ENCODE measurements at regions not wholly inside any gene's neighbourhood (a gene's known extent, or its start where the extent isn't known, plus 50 kb on each side); places are given as distances from the start of the nearest gene placed in this dataset.

DNA sequence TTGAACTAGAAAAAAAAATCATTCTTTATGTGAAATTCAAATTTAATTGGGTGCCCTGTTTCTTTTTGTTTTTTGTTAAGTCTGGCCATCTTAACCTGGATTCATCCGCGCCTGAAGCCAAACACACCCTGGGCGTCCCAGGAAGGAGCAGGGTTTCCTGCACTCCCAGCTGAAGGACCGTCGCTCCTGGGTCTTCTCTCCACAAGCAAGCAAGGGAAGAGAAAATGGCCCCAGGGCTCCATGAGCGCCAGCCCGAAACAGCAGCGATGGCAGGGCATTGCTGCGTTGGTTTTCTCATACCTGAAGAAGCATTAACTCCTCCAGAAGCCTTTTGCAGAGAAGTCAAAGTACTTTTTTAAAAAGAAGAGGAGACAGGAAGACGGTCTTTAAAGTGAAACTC is 105.4 kb upstream of the AFDN start:
- ATAC-seq: no peak
- H3K4me3 ChIP-seq (replicated peaks in 1 of 3; ENCODE audit: insufficient read depth in 1 of 3, low read depth in 2 of 3, low read length in 3 of 3): no peak overlapping the region
- no TSS peak for BruUV-seq (replicated peaks)
- ChIA-PET POLR2A (no interaction called here), CTCF (ENCODE audit: low intra/inter-chr PET ratio, low total read pairs) (no interaction called here)
- no peaks in the 10 kb centered on the region for H3K79me2 ChIP-seq (ENCODE audit: insufficient read depth, low read length)
- H3K4me2 ChIP-seq (ENCODE audit: low read depth, low read length): no peak overlapping the region
- no peak overlapping the region for H2AFZ ChIP-seq (ENCODE audit: low read length)
- no peaks in the 10 kb centered on the region for H3K9me3 ChIP-seq (ENCODE audit: low read length)
- no peaks in the 10 kb centered on the region for H3K36me3 ChIP-seq (replicated peaks in 1 of 2; ENCODE audit: control insufficient read depth in 1 of 2, insufficient read depth in 2 of 2, low read length in 2 of 2)
- no peak for FAIRE-seq
- H4K20me1 ChIP-seq (ENCODE audit: insufficient read depth, low read length): no peaks in the 10 kb centered on the region
- H3K27me3 ChIP-seq (ENCODE audit: control insufficient read depth in 1 of 2, insufficient read depth in 2 of 2, low read length in 2 of 2): no peaks in the 10 kb centered on the region
- in situ Hi-C loops (cut with HindIII; ENCODE audit: extremely low pct_ligation_motif_present, low pct_unique_long_range_greater_than_20kb): no loop called here
- no peak for DNase-seq (ENCODE audit: low spot score)
- H3K4me1 ChIP-seq (ENCODE audit: insufficient read depth, low read length): peaks cover 18% of the 10 kb centered on the region
- intact Hi-C loops (cut with micrococcal nuclease; ENCODE audit: unreplicated experiment): no loop called here
- no peak overlapping the region for H3K9ac ChIP-seq (ENCODE audit: insufficient read depth, low read depth, low read length)
- 94% methylated on average over 10 of the region's 10 CpGs for WGBS (ENCODE audit: low lambda C conversion rate)
- H3K27ac ChIP-seq (ENCODE audit: extremely low read length, insufficient read depth, low read length): no peak overlapping the region
- TF ChIP-seq SATB2 (CRISPR knock-in tag; IDR thresholded peaks at IDR 0.05) (no peak), TBX2 (CRISPR knock-in tag; IDR thresholded peaks at IDR 0.05; ENCODE audit: borderline replicate concordance) (no peak), ZNF12 (CRISPR knock-in tag; IDR thresholded peaks at IDR 0.05) (no peak), ZNF44 (CRISPR knock-in tag; IDR thresholded peaks at IDR 0.05) (no peak), HCFC1 (IDR thresholded peaks at IDR 0.05; ENCODE audit: low read depth, low read length) (no peak), ZNF34 (CRISPR knock-in tag; IDR thresholded peaks at IDR 0.05; ENCODE audit: borderline replicate concordance) (no peak), MTF1 (CRISPR knock-in tag; IDR thresholded peaks at IDR 0.05) (no peak), RBM39 (IDR thresholded peaks at IDR 0.05; ENCODE audit: low read depth, low read length, poor library complexity, severe bottlenecking) (no peak), MEIS2 (CRISPR knock-in tag; IDR thresholded peaks at IDR 0.05) (no peak)
- TF ChIP-seq, protein P1, sequence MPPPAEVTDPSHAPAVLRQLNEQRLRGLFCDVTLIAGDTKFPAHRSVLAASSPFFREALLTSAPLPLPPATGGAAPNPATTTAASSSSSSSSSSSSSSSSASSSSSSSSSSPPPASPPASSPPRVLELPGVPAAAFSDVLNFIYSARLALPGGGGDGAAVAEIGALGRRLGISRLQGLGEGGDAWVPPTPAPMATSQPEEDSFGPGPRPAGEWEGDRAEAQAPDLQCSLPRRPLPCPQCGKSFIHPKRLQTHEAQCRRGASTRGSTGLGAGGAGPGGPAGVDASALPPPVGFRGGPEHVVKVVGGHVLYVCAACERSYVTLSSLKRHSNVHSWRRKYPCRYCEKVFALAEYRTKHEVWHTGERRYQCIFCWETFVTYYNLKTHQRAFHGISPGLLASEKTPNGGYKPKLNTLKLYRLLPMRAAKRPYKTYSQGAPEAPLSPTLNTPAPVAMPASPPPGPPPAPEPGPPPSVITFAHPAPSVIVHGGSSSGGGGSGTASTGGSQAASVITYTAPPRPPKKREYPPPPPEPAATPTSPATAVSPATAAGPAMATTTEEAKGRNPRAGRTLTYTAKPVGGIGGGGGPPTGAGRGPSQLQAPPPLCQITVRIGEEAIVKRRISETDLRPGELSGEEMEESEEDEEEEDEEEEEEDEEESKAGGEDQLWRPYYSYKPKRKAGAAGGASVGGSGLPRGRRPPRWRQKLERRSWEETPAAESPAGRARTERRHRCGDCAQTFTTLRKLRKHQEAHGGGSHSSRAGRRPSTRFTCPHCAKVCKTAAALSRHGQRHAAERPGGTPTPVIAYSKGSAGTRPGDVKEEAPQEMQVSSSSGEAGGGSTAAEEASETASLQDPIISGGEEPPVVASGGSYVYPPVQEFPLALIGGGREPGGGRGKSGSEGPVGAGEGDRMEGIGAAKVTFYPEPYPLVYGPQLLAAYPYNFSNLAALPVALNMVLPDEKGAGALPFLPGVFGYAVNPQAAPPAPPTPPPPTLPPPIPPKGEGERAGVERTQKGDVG (CRISPR knock-in tag; IDR thresholded peaks at IDR 0.05; ENCODE audit: borderline replicate concordance): no peak
- TF ChIP-seq, protein P2, sequence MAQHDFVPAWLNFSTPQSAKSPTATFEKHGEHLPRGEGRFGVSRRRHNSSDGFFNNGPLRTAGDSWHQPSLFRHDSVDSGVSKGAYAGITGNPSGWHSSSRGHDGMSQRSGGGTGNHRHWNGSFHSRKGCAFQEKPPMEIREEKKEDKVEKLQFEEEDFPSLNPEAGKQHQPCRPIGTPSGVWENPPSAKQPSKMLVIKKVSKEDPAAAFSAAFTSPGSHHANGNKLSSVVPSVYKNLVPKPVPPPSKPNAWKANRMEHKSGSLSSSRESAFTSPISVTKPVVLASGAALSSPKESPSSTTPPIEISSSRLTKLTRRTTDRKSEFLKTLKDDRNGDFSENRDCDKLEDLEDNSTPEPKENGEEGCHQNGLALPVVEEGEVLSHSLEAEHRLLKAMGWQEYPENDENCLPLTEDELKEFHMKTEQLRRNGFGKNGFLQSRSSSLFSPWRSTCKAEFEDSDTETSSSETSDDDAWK (CRISPR knock-in tag; IDR thresholded peaks at IDR 0.05): no peak
- TF ChIP-seq, protein P3, sequence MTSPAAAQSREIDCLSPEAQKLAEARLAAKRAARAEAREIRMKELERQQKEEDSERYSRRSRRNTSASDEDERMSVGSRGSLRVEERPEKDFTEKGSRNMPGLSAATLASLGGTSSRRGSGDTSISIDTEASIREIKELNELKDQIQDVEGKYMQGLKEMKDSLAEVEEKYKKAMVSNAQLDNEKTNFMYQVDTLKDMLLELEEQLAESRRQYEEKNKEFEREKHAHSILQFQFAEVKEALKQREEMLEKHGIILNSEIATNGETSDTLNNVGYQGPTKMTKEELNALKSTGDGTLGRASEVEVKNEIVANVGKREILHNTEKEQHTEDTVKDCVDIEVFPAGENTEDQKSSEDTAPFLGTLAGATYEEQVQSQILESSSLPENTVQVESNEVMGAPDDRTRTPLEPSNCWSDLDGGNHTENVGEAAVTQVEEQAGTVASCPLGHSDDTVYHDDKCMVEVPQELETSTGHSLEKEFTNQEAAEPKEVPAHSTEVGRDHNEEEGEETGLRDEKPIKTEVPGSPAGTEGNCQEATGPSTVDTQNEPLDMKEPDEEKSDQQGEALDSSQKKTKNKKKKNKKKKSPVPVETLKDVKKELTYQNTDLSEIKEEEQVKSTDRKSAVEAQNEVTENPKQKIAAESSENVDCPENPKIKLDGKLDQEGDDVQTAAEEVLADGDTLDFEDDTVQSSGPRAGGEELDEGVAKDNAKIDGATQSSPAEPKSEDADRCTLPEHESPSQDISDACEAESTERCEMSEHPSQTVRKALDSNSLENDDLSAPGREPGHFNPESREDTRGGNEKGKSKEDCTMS (CRISPR knock-in tag; conservative IDR thresholded peaks at IDR 0.05): no peak
- TF ChIP-seq, protein P4, sequence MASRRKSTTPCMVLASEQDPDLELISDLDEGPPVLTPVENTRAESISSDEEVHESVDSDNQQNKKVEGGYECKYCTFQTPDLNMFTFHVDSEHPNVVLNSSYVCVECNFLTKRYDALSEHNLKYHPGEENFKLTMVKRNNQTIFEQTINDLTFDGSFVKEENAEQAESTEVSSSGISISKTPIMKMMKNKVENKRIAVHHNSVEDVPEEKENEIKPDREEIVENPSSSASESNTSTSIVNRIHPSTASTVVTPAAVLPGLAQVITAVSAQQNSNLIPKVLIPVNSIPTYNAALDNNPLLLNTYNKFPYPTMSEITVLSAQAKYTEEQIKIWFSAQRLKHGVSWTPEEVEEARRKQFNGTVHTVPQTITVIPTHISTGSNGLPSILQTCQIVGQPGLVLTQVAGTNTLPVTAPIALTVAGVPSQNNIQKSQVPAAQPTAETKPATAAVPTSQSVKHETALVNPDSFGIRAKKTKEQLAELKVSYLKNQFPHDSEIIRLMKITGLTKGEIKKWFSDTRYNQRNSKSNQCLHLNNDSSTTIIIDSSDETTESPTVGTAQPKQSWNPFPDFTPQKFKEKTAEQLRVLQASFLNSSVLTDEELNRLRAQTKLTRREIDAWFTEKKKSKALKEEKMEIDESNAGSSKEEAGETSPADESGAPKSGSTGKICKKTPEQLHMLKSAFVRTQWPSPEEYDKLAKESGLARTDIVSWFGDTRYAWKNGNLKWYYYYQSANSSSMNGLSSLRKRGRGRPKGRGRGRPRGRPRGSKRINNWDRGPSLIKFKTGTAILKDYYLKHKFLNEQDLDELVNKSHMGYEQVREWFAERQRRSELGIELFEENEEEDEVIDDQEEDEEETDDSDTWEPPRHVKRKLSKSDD (CRISPR knock-in tag; IDR thresholded peaks at IDR 0.05; ENCODE audit: low read depth): no peak
